ENCODE measurements at regions not wholly inside any gene's neighbourhood (a gene's known extent, or its start where the extent isn't known, plus 50 kb on each side); places are given as distances from the start of the nearest gene placed in this dataset.

DNA sequence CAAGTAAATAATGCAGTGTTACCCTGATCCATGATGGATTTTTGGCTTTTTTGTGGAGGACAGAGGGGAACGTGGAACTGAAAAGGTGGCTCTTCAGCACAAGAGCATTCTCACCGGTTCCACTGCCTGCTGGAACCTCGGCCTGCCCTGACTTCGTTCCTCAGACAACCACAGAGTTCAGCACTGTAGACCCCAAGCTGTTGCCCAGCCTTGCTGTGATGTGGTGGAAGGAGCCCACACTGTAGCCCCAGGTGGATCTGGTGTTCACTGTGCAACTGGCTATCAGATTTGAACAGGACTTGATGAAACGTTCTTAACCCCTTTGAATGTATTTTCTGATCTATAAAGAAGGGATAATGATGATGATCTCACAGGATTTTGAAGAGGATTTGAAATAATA is 293.5 kb downstream of the TRIB2 start:
- WGBS, 2 donors = 69 to 78% methylated on average over 5 of the region's 5 CpGs
- no peak for TF ChIP-seq EP300 (IDR thresholded peaks at IDR 0.05)
- Histone ChIP-seq H3K36me3 (no peaks in the 10 kb centered on the region), H3K9me3 (no peaks in the 10 kb centered on the region), H3K27ac (no peak overlapping the region), H3K27me3 (no peaks in the 10 kb centered on the region), H3K4me3 (no peak overlapping the region), H3K4me1 (peaks cover 0 to 24% (median 0%) of the 10 kb centered on the region in 4 donors)
- no peak for DNase-seq (ENCODE audit: low spot score in 2 of 2)

DNA sequence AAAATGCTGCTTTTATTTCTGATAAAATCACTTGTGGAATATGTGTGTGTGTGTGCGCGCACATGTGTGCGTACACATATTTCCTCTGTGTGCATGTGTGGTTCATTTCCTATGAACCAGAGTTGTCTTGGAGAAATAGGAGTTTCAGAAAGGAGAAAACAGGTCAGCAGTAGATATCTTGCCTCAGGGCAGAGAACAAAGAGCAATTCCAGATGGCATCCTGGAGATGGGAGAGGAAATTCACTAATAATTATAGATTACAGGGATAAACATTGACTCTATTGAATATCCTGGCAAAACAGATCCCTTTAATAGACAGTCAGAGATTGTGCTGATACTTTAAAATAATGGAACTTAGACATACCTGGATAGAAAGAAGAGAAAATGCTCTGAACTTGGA is 298.0 kb downstream of the TRIB2 start:
- Histone ChIP-seq H3K4me3 (no peak overlapping the region), H3K27me3 (no peaks in the 10 kb centered on the region), H3K9me3 (no peaks in the 10 kb centered on the region), H3K4me1 (no peaks in the 10 kb centered on the region), H3K36me3 (no peaks in the 10 kb centered on the region), H3K27ac (no peak overlapping the region)
- TF ChIP-seq EP300 (IDR thresholded peaks at IDR 0.05) (no peak), POLR2A (IDR thresholded peaks at IDR 0.05) (no peak)
- TF ChIP-seq, protein P1, sequence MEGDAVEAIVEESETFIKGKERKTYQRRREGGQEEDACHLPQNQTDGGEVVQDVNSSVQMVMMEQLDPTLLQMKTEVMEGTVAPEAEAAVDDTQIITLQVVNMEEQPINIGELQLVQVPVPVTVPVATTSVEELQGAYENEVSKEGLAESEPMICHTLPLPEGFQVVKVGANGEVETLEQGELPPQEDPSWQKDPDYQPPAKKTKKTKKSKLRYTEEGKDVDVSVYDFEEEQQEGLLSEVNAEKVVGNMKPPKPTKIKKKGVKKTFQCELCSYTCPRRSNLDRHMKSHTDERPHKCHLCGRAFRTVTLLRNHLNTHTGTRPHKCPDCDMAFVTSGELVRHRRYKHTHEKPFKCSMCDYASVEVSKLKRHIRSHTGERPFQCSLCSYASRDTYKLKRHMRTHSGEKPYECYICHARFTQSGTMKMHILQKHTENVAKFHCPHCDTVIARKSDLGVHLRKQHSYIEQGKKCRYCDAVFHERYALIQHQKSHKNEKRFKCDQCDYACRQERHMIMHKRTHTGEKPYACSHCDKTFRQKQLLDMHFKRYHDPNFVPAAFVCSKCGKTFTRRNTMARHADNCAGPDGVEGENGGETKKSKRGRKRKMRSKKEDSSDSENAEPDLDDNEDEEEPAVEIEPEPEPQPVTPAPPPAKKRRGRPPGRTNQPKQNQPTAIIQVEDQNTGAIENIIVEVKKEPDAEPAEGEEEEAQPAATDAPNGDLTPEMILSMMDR (IDR thresholded peaks at IDR 0.05) = no peak
- no peak for DNase-seq (ENCODE audit: low spot score in 2 of 2)
- WGBS, 2 donors = 93 to 97% methylated on average over 3 of the region's 3 CpGs

DNA sequence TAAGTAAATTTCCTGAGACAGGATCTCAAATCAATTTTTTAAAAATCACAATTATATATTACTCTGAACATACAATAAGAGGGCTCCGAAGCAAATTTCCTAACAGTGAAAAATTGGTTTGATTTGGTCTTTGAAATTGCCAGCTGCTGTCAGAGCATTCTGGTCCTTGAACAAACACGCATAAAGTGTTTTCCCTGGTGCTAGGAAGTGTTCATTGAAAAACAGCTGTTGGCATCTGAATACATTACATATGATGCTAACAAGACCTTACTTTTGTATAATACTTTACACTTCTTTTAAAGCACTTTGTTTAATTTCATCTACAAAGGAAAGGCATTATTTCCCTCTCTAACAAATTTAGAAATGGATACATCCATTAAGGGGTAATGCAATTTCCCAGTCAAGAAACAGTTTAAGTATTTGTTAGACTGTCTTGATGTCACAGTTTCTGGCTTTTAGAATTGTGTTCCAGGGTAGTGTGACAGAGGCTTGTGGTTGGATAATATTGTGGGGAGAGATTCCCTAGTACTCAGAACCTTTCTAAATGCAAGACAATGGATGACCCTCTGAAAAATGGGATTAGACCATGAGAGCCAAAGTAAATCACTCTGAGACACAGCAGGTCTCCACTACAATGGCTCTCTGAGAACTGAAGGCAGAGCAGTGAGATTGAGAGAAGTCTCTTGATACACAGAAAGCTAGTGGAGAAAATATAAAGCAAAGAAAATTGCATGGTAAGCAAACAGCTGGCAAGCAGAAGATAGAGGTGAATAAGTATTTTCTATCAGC is 299.0 kb downstream of the TRIB2 start:
- Histone ChIP-seq H3K4me1 (no peaks in the 10 kb centered on the region), H3K27me3 (no peaks in the 10 kb centered on the region), H3K27ac (no peak overlapping the region), H3K9me3 (no peaks in the 10 kb centered on the region), H3K36me3 (no peaks in the 10 kb centered on the region), H3K4me3 (no peak overlapping the region)
- DNase-seq (ENCODE audit: low spot score in 2 of 2) = no peak
- WGBS, 2 donors = 95% methylated on average over 2 of the region's 2 CpGs
- TF ChIP-seq EP300 (IDR thresholded peaks at IDR 0.05) = no peak
- TF ChIP-seq, protein P1 (IDR thresholded peaks at IDR 0.05) = no peak
- no peak for TF ChIP-seq POLR2A (IDR thresholded peaks at IDR 0.05)

DNA sequence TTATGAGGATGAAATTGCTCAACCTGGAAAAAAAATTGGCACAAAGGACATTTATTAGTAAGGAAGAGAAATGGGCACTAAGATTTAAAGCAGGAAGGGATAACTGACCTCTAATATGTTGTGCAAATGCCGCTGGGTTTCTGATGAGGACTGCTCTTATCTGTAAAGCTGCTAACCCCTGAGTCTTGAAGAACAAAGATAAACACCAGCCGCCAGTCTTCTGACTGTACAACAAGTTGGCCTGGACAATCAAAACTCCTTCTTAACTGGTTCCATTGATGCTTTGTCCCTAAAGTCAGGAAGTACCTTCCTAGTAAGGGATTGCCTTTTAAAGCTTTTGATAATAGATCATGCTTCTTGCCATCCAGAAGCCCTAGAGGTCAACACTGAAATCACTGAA is 301.8 kb downstream of the TRIB2 start:
- Histone ChIP-seq H3K27me3 (no peaks in the 10 kb centered on the region), H3K36me3 (no peaks in the 10 kb centered on the region), H3K4me1 (peaks cover 0 to 4% (median 0%) of the 10 kb centered on the region in 4 donors), H3K4me3 (no peak overlapping the region), H3K27ac (no peak overlapping the region), H3K9me3 (no peaks in the 10 kb centered on the region)
- 76 to 77% methylated on average over 2 of the region's 2 CpGs for WGBS, 2 donors
- DNase-seq (ENCODE audit: low spot score in 2 of 2) = no peak
- no peak for TF ChIP-seq POLR2A (IDR thresholded peaks at IDR 0.05)
- TF ChIP-seq EP300 (IDR thresholded peaks at IDR 0.05) = no peak
- TF ChIP-seq, protein P1 (IDR thresholded peaks at IDR 0.05) = no peak

DNA sequence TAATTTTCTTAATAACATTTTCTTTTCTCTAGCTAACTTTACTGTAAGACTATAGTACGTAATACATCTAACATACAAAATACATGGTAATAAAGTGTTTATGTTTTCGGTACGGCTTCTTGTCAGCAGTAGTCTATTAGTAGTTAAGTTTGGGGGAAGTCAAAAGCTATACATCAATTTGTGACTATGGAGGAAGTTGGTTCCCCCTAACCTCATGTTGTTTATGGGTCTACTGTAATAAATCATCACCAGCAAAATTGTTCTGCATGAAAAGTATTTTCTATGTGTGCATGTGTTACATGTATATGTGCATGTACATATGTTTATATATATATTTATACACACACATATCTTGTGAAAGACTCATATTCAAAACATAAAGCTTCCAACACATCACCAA is 303.0 kb downstream of the TRIB2 start:
- no peaks in the 10 kb centered on the region for H3K36me3 ChIP-seq
- H3K27ac ChIP-seq = no peak overlapping the region
- H3K4me3 ChIP-seq = no peak overlapping the region
- TF ChIP-seq EP300 (IDR thresholded peaks at IDR 0.05) (no peak), POLR2A (IDR thresholded peaks at IDR 0.05) (no peak)
- TF ChIP-seq, protein P1 (IDR thresholded peaks at IDR 0.05) = no peak
- DNase-seq (ENCODE audit: low spot score in 2 of 2) = no peak
- peaks cover 0 to 4% (median 0%) of the 10 kb centered on the region in 4 donors for H3K4me1 ChIP-seq
- WGBS, 2 donors = 83 to 90% methylated on average over 3 of the region's 3 CpGs
- no peaks in the 10 kb centered on the region for H3K9me3 ChIP-seq
- H3K27me3 ChIP-seq = no peaks in the 10 kb centered on the region

Measured in tibial nerve (tissue), 4 donors.